T-helper 1 cell treated with Interleukin-12 subunit alpha and Interleukin-12 subunit beta and Interleukin-4 antibody, amounts not matched to agents 30 ng/mL and 1 ng/mL, for 36 hours (primary cell): ENCODE measurements at regions not wholly inside any gene's neighbourhood (a gene's known extent, or its start where the extent isn't known, plus 50 kb on each side); places are given as distances from the start of the nearest gene placed in this dataset.

Source experiments
- intact Hi-C: fragments of 100-400 bp; cut with micrococcal nuclease; formaldehyde crosslinking; loops from one replicate; pipeline ENCODE4 v1.15.1; 2024

DNA sequence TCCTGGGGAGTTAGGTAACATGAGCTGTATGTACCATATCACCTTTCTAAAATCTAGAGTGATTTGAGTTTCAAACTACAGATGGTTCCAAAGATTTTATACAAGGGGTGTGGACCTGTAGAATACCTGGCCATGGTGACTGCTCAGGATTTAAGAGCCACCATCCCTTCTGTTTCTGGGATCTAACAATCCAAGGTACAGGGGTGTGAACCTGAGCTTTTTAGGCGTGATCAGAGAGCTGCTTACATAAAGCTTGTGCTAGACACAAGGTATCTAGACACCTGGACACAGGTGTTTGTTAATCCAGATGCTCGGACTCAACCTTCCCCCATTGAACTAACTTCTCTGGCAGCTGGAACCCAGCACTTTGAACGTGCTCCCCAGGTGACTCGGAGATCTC is 516.4 kb downstream of the RPS24 start:
- intact Hi-C loops, result no loop called here

DNA sequence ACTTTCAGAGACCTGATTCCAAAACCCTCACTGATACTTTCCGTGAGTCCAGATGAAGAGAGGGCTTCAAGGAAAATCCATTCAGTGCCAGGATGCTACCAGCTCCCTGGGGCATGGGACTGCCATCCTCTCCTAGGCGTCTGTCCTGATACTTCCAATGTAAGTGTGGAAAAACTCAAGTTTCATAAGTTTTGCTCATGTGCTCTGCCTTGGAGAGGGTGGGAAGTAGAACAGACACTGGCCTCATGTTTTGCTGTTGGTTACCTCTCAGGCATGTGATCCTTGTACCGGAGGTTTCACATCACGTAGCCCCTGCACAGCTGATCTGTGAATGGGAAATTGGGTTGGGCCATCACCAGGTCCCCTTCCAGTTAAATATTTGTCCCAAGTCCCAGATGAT is 517.1 kb downstream of the RPS24 start:
- intact Hi-C loops, result no loop called here

DNA sequence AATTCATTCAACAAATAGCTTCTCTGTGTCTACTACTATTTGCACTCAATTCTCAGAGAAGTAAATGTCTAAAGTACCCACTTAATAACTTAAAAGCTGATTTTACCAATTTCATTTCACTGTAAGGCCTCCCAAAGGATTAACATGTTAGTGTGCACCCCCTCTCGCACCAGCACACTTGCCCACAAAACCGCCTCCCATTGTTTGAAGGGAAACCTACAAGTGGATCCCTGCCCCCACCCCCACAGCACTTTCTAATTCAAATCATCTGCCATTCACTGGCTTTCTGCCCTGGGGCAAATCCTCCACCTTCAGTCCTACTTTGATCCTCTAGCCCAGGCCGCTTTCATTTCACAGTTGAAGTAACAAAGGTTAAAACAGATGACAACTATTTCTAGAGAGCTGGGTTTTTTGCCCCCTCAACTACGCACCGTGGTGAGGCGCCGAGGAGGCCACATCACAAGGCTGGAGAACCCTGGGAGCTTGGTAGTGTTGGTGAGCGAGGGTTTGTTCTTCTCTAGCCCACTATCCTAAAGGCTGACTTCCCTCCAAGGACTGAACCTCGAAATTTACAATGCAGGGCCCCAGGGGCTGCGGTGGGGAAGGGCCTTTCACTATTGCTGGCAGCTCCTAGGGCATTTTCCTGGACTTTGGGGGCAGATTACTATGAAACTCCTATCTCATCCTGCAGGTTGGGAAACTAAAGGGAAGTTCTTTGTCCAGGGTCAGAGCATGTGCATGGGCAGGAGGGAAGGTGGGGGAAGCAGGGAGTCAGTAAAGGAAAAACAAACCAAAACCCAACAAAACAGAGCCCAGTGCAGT is 517.4 kb upstream of the ZMIZ1 start:
- intact Hi-C loops, result no loop called here

DNA sequence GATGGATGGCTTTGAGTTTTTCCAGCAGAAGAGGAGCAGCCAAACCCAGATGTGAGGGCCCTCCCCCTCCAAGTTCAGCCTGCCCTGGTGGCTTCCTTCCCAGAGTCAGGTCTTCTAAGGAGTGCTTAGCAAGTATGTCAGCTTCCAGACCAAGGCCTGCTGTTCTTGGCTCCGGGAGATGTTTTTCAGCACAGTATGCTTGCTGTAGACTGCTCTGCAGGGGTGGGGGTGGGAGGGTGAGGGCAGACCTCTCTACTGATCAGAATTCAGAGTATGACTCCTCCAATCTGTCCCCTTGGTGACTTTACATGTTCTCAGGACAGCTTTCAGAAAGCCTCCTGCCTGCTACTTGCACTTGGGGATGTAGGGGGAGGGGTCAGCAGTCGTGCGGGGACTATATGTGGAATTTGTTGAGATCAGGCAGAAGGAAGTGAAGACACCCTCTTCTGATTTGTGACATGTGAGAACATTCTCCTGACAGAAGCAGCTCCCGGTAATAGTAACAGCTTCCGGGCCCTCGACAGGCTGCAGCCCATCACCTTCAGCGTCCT is 516.4 kb upstream of the ZMIZ1 start:
- intact Hi-C loops, result no loop called here

DNA sequence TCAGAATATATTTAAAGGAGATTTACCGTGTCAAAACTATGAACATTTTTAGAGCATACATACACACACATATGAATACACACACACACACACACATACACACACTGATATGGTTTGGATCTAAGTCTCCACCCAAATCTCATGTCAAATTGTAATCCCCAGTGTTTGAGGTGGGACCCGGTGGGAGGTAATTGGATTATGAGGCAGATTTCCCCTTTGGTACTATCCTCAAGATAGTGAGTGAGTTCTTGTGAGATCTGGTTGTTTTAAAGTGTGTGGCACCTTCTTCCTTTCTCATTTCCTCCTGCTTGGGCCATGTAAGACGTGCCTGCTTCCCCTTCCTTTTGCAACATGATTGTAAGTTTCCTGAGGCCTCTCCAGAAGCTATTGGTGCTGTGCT is 515.0 kb upstream of the ZMIZ1 start:
- intact Hi-C loops, result no loop called here

DNA sequence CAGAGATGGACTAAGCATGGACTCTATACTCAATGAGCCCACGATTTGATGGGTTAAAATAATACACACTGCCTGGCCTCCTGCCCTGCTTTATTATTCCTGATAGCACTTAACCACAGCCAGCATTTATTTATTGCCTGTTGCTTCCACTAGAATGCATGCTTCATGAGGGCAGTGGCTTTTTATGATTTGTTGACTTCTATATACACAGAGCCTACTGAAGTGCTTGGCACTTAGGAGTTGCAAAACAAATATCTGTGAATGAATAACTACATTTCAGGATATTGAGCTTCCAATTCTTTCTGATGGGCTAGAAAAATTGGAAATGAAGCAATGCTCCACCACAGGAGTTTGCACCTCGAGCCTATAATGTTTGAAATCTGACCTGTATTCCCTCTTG is 513.6 kb upstream of the ZMIZ1 start:
- intact Hi-C loops, result no loop called here

DNA sequence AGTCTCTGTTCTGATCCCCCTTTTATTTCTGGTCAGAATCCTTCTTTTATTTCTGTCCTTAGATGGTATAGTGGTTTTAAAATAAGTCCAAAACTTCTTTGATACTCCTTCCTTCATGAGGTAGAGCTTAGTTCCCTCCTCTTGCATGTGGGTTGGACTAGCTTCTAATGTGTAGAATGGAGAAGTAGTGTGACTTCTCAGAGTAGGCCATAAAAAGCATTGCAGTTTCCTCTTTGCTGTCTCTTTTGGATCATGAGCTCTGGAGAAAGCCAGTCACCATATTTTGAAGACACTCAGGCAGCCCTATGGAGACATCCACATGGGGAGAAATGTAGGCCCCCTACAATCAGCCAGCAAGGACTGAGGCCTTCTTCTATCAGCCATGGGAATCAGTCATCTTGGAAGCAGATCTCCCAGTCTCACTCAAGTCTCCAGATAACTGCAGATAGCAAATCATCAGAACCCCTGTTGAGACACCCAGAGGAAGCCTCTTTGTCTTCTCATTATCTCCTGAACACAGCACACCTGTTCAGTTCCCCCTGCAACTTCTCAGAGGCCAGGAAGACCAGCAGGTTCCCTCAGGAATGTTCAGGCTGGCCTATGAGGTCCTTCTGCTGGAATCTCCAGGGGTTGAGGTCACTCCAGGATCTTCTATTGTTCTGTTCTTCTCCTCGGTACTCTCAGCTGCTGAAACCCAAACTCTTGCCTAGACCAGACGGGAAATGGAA is 511.9 kb upstream of the ZMIZ1 start:
- intact Hi-C loops, result no loop called here

DNA sequence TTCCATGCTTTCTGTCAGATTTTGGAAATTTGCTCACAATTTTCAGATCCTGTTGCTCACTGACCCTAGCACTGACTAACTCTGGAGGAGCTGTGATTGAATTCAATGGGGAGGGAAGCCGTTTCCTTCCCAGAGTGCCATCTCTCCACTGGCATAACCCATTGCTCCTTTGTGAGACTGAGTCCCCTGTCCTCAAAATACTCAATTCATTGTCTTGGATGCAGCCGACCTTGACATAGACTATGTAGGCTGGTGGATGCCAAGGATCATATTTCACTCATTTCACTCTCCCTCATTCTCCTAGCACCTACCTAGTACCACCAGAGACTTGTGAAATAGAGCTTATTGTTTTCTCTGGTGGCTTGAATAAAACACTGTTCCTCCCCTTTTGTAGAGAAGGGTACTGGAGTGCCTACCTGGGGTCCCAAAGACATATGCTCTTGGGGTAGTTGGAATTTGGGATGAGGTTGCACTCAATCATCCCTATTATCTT is 511.3 kb upstream of the ZMIZ1 start:
- intact Hi-C loops, result no loop called here

DNA sequence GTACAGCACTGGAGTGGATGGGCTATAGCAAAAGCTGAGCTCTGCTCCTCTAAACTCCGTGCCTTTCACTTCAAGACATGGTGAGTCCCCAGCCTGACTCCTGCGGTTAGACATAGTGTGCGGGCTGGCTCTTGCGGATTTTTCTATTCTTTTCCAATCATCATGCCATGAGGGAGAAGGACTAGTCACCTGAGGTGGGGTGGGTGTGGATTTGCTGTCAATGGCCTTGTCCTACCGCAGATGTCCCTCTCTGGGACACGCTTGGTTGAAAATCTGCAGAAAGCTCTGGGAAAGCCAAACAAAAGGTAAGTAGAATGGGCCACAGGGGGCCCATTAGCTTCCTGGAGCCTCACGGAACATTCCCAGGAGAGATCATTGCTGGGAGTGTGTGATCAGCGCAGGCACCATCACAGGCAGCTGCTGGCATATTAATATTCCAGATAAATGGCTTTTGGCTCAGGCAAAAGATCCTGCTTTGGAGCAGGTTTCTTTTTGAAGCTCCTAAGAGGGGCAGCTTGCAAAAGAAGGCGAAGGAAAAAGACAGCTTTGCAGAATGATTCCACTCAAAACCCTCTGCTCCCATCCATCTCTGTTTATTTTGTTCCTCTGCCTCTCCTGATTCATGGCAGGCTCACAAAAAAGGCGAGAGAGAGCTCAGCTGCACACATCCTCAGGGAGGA is 509.0 kb upstream of the ZMIZ1 start:
- intact Hi-C loops, result no loop called here

DNA sequence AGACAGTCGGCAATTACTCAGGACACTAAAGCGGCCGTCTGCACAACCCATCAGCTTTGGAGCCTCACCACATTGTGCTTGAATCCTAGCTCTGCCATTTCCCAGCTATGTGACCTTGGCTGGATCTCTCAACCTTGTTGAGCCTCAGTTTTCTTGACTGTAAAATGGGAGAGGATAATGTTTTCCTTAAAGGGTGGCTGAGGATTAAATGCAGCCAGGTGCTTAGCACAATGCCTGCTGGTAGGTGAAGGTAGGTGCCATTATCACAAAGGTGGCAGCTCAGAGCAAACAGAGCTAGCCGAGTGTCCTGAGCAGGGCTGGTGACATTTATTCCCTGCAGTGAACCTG is 508.5 kb upstream of the ZMIZ1 start:
- intact Hi-C loops, result no loop called here

DNA sequence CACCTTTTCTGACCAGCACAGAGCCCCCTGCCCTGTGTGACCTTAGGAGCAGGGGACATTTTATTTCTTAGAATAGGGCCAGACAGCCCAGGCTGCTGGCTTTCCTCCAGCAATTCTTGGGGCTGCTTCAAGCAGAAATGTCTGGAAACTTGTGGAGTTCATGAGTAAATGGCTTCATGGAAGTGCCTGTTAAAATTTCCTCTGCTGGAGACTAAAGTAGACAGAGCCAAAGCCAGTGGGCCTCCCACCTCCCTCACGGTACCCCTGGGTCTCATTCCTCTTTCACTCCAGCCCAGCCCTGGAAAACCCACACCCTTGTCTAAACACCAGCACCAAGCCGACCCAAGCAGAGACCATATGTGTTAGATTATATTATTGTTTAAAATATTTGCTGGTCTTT is 505.5 kb upstream of the ZMIZ1 start:
- intact Hi-C loops, result no loop called here

DNA sequence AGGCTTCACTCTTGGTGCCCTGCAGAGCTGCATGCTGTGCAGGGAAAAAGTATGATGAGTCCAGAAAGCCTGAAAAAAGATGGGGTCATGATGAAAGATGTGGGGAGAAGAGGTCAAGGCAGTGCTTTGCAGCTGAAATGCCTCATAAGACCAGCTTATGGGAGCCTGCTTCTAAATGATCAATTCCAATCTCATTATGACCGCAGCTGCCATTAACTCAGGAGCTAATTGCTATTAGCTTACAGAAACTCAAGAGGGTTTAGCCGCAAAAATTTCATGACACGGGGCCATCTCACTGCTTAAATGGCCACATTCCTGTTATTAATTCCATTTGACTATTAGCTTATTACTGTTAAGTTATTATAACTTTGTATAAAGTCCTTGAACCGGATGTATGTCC is 502.9 kb upstream of the ZMIZ1 start:
- intact Hi-C loops, result no loop called here

DNA sequence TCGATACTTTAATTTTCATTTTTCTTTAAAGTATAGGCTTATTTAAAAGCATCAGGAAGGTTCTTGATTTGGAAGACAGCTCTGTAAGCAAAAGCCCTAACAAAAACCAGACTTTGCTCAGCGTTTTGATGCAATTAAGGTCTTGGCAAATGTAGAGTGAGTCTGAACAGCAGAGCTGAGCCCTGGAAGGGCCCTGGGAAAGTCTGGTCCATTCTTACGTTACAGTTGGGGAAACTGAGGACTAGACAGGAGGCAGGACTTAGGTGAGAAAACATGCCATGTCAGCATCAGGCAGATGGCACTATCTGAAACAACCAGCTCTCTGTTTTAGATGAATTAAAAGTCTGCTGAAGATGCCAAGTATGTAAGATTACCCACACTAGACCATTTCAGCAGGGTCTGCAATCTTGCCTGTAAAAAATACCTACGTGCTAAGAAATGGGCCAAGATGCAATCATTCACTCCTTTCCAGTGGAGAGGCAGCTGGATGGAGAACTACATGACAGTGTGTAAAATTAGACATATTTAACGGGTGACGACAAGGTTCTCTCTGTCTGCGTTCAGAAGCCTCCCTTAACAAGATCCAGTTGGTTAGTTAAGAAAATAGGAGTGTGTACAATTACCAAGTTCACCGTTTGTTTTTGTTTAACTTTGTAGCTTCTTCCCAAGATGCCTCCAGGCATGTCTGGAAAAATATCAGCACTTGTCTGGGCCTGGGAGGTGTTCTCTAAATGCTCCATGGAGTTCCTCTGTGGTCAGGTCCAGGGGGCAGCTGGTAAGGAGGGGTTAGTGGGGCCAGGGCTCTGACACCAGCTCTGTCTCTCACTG is 502.3 kb upstream of the ZMIZ1 start:
- intact Hi-C loops, result no loop called here

DNA sequence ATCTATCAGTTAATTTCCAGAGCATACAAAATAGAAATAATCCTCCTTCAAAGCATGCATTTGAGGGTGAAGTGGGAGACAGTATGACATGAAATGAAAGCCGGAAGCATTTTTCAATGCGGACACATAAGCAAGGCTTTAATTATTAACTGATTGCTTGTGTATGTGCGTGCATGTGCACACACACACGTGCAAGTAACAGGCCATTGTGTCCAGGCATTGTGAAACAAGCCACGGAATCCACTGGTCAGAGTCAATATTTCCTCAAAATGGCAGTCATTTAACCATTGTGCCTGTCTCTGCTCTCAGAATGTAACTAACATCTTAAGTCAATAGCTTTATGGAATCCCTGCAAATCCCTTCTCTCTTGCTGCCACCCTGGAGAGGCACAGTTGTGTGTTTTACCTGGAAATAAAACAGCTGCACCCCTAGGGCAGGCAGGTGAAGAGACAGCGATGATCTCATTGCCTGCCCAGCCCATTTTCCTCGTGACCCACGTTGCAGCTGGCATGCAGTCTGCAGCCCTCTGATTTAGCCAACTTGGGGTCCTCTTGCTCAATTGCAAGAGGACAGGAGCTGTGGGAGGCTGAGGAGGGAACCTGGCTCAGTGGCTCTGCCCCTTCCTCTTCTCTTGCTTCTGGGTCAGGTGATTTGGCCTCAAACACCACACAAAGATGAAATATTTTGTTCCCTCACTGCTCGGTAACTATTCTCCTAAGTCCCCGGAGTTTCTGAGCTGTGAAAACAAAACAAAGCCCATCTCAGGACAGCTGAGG is 500.9 kb upstream of the ZMIZ1 start:
- intact Hi-C loops, result no loop called here

DNA sequence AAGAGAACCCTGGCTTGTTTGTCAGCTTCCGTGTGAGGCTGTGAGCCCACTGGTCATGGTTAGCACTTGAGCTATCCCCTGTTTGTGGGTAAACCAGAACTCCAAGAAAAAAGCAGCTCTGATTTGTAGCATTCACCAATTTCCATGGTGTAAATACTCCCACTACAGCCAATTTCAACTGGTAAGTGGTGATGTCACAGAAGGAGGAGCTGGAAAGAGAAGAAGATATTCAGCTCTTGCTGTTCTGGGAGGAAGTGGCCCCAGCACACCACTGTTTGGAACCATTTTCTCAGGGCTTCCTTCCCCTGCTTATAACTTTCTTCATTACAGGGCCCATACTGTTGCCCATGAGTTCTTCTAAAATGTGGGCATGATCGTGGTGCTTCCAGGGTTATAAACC is 500.1 kb upstream of the ZMIZ1 start:
- intact Hi-C loops, result no loop called here

DNA sequence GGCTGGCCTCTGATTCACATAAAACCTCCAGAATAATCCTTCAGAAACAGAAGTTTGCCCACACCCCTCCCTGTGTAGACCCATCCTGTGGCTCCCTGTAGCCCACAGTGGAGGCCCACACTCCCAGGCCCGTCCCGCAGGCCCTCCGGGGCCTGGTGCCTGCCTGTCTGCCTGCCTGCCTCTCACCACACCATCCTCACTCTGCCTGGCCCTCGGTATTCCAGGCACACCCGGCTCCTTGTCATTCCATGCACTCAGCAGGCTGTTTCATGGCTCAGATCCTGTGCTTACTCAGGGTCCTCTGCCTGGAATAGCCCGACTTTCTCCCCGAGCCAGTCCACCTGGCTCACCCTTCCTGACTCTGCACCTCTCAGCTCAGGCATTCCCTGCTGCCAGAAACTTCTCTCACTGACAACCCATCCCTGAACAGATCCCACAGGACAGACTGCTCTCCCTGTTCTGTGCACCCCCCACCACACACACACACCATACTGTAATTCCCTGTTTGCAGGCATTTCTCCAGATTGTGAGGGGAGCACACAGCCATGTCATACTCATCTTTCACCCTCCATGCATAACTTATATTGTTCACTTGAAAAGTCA is 498.0 kb upstream of the ZMIZ1 start:
- intact Hi-C loops, result no loop called here

DNA sequence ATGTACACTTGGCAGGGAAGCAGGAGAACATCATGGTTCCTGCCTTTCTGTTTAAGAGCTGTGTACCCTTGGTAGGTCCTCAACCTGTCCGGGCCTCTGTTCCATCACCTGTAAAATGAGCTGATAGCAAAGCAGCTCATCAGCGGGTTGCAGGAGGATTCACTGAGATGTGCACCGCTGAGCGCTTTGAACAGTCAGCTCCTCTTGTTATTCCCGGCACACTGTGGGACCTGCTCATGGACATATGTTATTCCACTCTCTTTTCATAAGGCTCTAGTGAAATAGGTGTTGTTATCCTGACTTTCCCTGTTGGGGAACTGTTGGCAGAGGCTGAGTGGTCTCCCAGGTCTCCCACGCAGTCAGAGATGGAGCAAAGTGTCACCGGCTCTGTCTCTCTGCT is 497.5 kb upstream of the ZMIZ1 start:
- intact Hi-C loops, result no loop called here

DNA sequence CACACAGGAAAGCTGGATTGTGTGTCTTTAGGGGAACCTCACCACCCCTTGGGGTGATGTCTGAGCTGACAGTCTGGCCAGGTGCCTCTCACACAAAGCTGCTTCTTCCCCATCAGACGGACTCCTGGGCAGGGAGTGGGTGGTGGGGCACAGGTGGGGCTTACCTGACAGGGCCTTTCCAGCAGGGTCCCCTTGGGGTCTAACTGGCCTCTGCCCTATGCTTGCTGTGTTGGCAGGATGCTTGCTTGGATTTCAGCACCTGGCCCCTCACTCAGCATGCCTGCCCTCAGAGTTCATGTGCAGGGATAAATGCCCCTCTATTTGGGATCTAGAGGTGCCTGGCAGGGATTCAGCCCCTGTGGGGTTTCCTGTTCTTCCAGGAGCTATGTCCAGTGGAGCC is 496.9 kb upstream of the ZMIZ1 start:
- intact Hi-C loops, result no loop called here

DNA sequence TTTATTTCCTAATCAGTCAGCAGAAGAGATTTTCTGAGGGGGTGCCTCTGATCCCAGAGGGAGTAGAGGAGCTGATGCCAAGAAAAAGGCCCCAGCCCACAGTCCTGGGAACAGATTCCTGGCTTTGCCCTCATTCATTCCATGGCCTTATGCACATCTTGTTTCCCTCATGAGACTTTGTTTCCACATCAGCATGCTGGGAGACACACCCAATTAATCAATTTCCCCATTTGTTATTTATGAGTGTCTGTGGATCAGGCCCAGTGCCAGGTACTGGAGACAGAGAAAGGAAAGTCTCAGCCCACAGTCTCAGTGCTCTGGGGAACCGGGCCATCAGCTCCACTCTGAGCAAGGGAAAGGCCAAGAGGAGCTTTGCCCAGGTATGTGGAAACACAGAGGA is 496.2 kb upstream of the ZMIZ1 start:
- intact Hi-C loops, result no loop called here

DNA sequence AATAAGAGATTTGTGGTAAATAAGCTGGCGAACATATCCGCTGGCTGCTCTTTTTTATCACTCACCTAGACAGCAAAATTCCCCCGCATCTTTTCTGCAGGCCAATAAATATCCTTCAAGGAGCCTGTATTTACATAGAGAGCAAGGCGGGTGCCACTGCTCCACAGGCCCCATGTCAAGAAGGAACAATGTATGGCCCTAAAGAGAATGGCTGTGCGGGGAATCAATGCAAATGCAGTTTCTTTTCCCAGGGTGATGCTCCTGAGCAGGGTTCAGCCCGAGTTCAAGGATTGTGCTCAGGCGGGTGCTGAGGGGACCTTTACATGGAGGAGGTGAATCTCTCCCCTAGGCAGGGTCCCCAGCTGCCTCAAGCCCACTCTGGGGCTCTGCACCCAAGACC is 494.2 kb upstream of the ZMIZ1 start:
- intact Hi-C loops, result no loop called here
